ENCODE measurements at regions not wholly inside any gene's neighbourhood (a gene's known extent, or its start where the extent isn't known, plus 50 kb on each side); places are given as distances from the start of the nearest gene placed in this dataset.

DNA sequence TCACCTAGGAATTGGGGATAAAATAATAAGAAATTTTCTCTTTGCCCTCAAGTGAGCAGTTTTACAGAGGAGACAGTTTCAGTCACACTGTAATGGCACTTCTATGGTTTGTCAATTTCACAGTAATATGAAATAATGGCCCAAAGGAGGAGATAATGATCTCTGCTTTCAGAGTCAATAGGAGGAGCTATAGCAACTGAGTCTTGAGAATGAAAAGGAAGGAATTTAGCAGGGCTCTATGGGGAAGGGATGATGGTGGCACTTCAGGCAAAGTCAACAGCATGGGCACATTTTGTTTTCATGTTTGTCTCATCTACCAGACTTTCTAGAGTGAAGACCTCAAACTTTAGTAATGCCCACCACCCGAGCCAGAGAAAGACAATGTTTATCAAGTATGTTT, 138.3 kb upstream of the HMGN3 start:
- TF ChIP-seq FOXM1 (IDR thresholded peaks at IDR 0.05; ENCODE audit: borderline replicate concordance, low read depth) (no peak), EGR1 (IDR thresholded peaks at IDR 0.05) (no peak), CEBPB (IDR thresholded peaks at IDR 0.05) (no peak), EP300 (IDR thresholded peaks at IDR 0.05; ENCODE audit: borderline replicate concordance) (no peak), TCF12 (IDR thresholded peaks at IDR 0.05; ENCODE audit: low read depth) (no peak), MAX (IDR thresholded peaks at IDR 0.05) (no peak), RAD21 (IDR thresholded peaks at IDR 0.05; ENCODE audit: low read depth) (no peak), YY1 (IDR thresholded peaks at IDR 0.05; ENCODE audit: low read depth) (no peak), NFIC (IDR thresholded peaks at IDR 0.05) (no peak), TAF1 (IDR thresholded peaks at IDR 0.05; ENCODE audit: low read depth) (no peak), TEAD4 (IDR thresholded peaks at IDR 0.05) (no peak), CREB1 (IDR thresholded peaks at IDR 0.05; ENCODE audit: low read depth) (no peak), ZBTB7A (IDR thresholded peaks at IDR 0.05; ENCODE audit: low read depth) (no peak)
- TF ChIP-seq, protein P1, sequence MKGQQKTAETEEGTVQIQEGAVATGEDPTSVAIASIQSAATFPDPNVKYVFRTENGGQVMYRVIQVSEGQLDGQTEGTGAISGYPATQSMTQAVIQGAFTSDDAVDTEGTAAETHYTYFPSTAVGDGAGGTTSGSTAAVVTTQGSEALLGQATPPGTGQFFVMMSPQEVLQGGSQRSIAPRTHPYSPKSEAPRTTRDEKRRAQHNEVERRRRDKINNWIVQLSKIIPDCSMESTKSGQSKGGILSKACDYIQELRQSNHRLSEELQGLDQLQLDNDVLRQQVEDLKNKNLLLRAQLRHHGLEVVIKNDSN (IDR thresholded peaks at IDR 0.05): no peak
- TF ChIP-seq, protein P2, sequence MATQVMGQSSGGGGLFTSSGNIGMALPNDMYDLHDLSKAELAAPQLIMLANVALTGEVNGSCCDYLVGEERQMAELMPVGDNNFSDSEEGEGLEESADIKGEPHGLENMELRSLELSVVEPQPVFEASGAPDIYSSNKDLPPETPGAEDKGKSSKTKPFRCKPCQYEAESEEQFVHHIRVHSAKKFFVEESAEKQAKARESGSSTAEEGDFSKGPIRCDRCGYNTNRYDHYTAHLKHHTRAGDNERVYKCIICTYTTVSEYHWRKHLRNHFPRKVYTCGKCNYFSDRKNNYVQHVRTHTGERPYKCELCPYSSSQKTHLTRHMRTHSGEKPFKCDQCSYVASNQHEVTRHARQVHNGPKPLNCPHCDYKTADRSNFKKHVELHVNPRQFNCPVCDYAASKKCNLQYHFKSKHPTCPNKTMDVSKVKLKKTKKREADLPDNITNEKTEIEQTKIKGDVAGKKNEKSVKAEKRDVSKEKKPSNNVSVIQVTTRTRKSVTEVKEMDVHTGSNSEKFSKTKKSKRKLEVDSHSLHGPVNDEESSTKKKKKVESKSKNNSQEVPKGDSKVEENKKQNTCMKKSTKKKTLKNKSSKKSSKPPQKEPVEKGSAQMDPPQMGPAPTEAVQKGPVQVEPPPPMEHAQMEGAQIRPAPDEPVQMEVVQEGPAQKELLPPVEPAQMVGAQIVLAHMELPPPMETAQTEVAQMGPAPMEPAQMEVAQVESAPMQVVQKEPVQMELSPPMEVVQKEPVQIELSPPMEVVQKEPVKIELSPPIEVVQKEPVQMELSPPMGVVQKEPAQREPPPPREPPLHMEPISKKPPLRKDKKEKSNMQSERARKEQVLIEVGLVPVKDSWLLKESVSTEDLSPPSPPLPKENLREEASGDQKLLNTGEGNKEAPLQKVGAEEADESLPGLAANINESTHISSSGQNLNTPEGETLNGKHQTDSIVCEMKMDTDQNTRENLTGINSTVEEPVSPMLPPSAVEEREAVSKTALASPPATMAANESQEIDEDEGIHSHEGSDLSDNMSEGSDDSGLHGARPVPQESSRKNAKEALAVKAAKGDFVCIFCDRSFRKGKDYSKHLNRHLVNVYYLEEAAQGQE (IDR thresholded peaks at IDR 0.05; ENCODE audit: low read depth): no peak

DNA sequence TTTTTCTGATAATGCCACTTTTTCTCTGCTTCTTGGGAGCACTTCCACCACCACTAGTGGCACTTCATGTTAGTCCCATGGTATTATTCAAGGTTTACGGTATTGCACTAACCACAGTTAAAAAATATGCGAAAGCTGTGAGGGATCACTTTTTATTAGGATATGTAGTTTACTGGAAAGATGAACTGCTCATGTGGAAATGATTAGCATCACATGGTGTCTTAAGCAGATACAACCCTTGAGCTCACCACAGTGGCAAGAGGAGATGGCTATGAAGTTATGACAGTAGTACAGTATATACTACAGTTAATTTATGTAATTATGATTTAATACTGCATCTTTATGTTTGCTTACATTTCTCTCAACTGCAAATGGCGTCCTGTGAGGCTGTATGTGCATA, 134.5 kb upstream of the HMGN3 start:
- TF ChIP-seq MAX (IDR thresholded peaks at IDR 0.05) (no peak), CREB1 (IDR thresholded peaks at IDR 0.05; ENCODE audit: low read depth) (no peak), EP300 (IDR thresholded peaks at IDR 0.05; ENCODE audit: borderline replicate concordance) (no peak), TEAD4 (IDR thresholded peaks at IDR 0.05) (no peak)

- no peak for TF ChIP-seq EP300 (IDR thresholded peaks at IDR 0.05; ENCODE audit: borderline replicate concordance)
- no peak for TF ChIP-seq FOXM1 (IDR thresholded peaks at IDR 0.05; ENCODE audit: borderline replicate concordance, low read depth)
- no peak for TF ChIP-seq RAD21 (IDR thresholded peaks at IDR 0.05; ENCODE audit: low read depth)
- no peak for TF ChIP-seq CEBPB (IDR thresholded peaks at IDR 0.05)
- TF ChIP-seq YY1 (IDR thresholded peaks at IDR 0.05; ENCODE audit: low read depth): no peak
- no peak for TF ChIP-seq EGR1 (IDR thresholded peaks at IDR 0.05)
- TF ChIP-seq, protein P2 (IDR thresholded peaks at IDR 0.05; ENCODE audit: low read depth): no peak
- no peak for TF ChIP-seq ZBTB7A (IDR thresholded peaks at IDR 0.05; ENCODE audit: low read depth)
- TF ChIP-seq, protein P1 (IDR thresholded peaks at IDR 0.05): no peak
Observed at GRCh38 chr6:79353226-79353625, 118.7 kb upstream of the HMGN3 start.

GRCh38 chr6:79338493-79338892, 104.0 kb upstream of the HMGN3 start:
- TF ChIP-seq YY1 (IDR thresholded peaks at IDR 0.05; ENCODE audit: low read depth) (no peak), ZBTB7A (IDR thresholded peaks at IDR 0.05; ENCODE audit: low read depth) (no peak), MAX (IDR thresholded peaks at IDR 0.05) (no peak), CREB1 (IDR thresholded peaks at IDR 0.05; ENCODE audit: low read depth) (no peak), CEBPB (IDR thresholded peaks at IDR 0.05) (no peak), EP300 (IDR thresholded peaks at IDR 0.05; ENCODE audit: borderline replicate concordance) (no peak)

GRCh38 chr6:79335133-79335674, 100.7 kb upstream of the HMGN3 start:
- TF ChIP-seq ZBTB7A (IDR thresholded peaks at IDR 0.05; ENCODE audit: low read depth) (no peak), CEBPB (IDR thresholded peaks at IDR 0.05) (no peak), EP300 (IDR thresholded peaks at IDR 0.05; ENCODE audit: borderline replicate concordance) (no peak), TAF1 (IDR thresholded peaks at IDR 0.05; ENCODE audit: low read depth) (no peak), YY1 (IDR thresholded peaks at IDR 0.05; ENCODE audit: low read depth) (no peak), TEAD4 (IDR thresholded peaks at IDR 0.05) (no peak), RAD21 (IDR thresholded peaks at IDR 0.05; ENCODE audit: low read depth) (no peak), CREB1 (IDR thresholded peaks at IDR 0.05; ENCODE audit: low read depth) (no peak), EGR1 (IDR thresholded peaks at IDR 0.05) (no peak), TCF12 (IDR thresholded peaks at IDR 0.05; ENCODE audit: low read depth) (no peak), MAX (IDR thresholded peaks at IDR 0.05) (no peak), FOXM1 (IDR thresholded peaks at IDR 0.05; ENCODE audit: borderline replicate concordance, low read depth) (no peak), NFIC (IDR thresholded peaks at IDR 0.05) (no peak)
- TF ChIP-seq, protein P2 (IDR thresholded peaks at IDR 0.05; ENCODE audit: low read depth): no peak
- TF ChIP-seq, protein P1 (IDR thresholded peaks at IDR 0.05): no peak
